GM23338 (cell line): ENCODE measurements at regions not wholly inside any gene's neighbourhood (a gene's known extent, or its start where the extent isn't known, plus 50 kb on each side); places are given as distances from the start of the nearest gene placed in this dataset.

Source experiments
- ATAC-seq: fragments of 200-7000 bp; cut with Tn5 transposase; 3 replicates; pipeline ENCODE4 v1.9.1; 2020
- DNase-seq: peaks from one replicate; pipeline ENCODE4 v3.0.0-alpha.2; 2015; ENCODE audit warnings: low spot score
- H2AFZ ChIP-seq: fragments of 200-600 bp; sonication (generic); 2 replicates; pipeline ENCODE4 v1.8.0; 2016; ENCODE audit warnings: antibody characterized with exemption, mild to moderate bottlenecking, moderate library complexity
- H3F3A ChIP-seq: fragments of 200-600 bp; sonication (generic); replicated peaks from 2 replicates; pipeline ENCODE4 v1.8.0; 2017; ENCODE audit warnings: antibody characterized with exemption, mixed run types, low read depth
- H3K27ac ChIP-seq: fragments of 200-600 bp; sonication (generic); 2 replicates; pipeline ENCODE4 v1.6.1; 2016; ENCODE audit warnings: low read depth
- H3K27me3 ChIP-seq: fragments of 200-600 bp; sonication (generic); 2 replicates; pipeline ENCODE4 v1.8.0; 2016; ENCODE audit warnings: mild to moderate bottlenecking, mixed run types, moderate library complexity; ENCODE audit not compliant: insufficient read depth
- H3K36me3 ChIP-seq: fragments of 200-600 bp; sonication (generic); 2 replicates; pipeline ENCODE4 v1.8.0; 2016; ENCODE audit warnings: mild to moderate bottlenecking; ENCODE audit not compliant: insufficient read depth
- H3K4me1 ChIP-seq: fragments of 200-600 bp; sonication (generic); 2 replicates; pipeline ENCODE4 v1.8.0; 2016; ENCODE audit warnings: mild to moderate bottlenecking, moderate library complexity; ENCODE audit not compliant: insufficient read depth
- H3K4me2 ChIP-seq: fragments of 200-600 bp; sonication (generic); 2 replicates; pipeline ENCODE4 v1.7.1; 2017; ENCODE audit warnings: mixed run types
- H3K4me3 ChIP-seq: fragments of 200-600 bp; sonication (generic); 2 replicates; pipeline ENCODE4 v1.6.1; 2016; ENCODE audit warnings: mixed run types
- H3K79me2 ChIP-seq: fragments of 200-600 bp; sonication (generic); replicated peaks from 2 replicates; pipeline ENCODE4 v1.8.0; 2017; ENCODE audit warnings: mild to moderate bottlenecking; ENCODE audit not compliant: insufficient read depth
- H3K9me2 ChIP-seq: fragments of 200-600 bp; sonication (generic); 2 replicates; pipeline ENCODE4 v1.8.0; 2017; ENCODE audit not compliant: insufficient read depth
- H4K20me1 ChIP-seq: fragments of 200-600 bp; sonication (generic); replicated peaks from 2 replicates; pipeline ENCODE4 v1.8.0; 2017; ENCODE audit warnings: mild to moderate bottlenecking; ENCODE audit not compliant: insufficient read depth
- H3K27ac Mint-ChIP-seq: 2 replicates; pipeline ENCODE4 v1.8.0; 2020; ENCODE audit warnings: inconsistent platforms, mild to moderate bottlenecking, moderate library complexity, mixed read lengths
- H3K27me3 Mint-ChIP-seq: 3 replicates; pipeline ENCODE4 v1.8.0; 2022; ENCODE audit warnings: low read depth, mild to moderate bottlenecking, moderate library complexity, mixed read lengths, inconsistent platforms; ENCODE audit not compliant: insufficient read depth, poor library complexity
- H3K36me3 Mint-ChIP-seq: 3 replicates; pipeline ENCODE4 v1.8.0; 2021; ENCODE audit warnings: low read depth, mild to moderate bottlenecking, inconsistent platforms, moderate library complexity, mixed read lengths
- H3K4me1 Mint-ChIP-seq: 3 replicates; pipeline ENCODE4 v1.8.0; 2020; ENCODE audit warnings: mild to moderate bottlenecking, inconsistent platforms, mixed read lengths
- H3K4me3 Mint-ChIP-seq: 3 replicates; pipeline ENCODE4 v1.8.0; 2021; ENCODE audit warnings: moderate library complexity, mild to moderate bottlenecking, inconsistent platforms, mixed read lengths
- H3K9me3 Mint-ChIP-seq: 3 replicates; pipeline ENCODE4 v1.8.0; 2020; ENCODE audit warnings: moderate library complexity, mild to moderate bottlenecking, inconsistent platforms, mixed read lengths
- CREB1 ChIP-seq: fragments of 250-450 bp; sonication (Bioruptor Pico); IDR thresholded peaks from 2 replicates; pipeline ENCODE4 v1.5.0; 2020; ENCODE audit warnings: low read depth, mild to moderate bottlenecking, moderate library complexity
- EZH2phosphoT487 ChIP-seq: fragments of 200-600 bp; sonication (generic); IDR thresholded peaks from one replicate; pipeline ENCODE4 v1.8.1; 2018; ENCODE audit warnings: antibody characterized with exemption; ENCODE audit not compliant: unreplicated experiment
- JUNB ChIP-seq: IDR thresholded peaks from one replicate; pipeline ENCODE4 v1.6.1; 2016; ENCODE audit warnings: antibody characterized with exemption; ENCODE audit not compliant: unreplicated experiment
- POLR2AphosphoS5 ChIP-seq: IDR thresholded peaks from 2 replicates; pipeline ENCODE4 v1.6.1; 2016; ENCODE audit warnings: antibody characterized with exemption, low read depth
- STAT1 ChIP-seq: IDR thresholded peaks from one replicate; pipeline ENCODE4 v1.6.1; 2016; ENCODE audit warnings: antibody characterized with exemption; ENCODE audit not compliant: unreplicated experiment
- ZNF114 ChIP-seq: fragments of 250-450 bp; sonication (Bioruptor Pico); IDR thresholded peaks from 2 replicates; pipeline ENCODE4 v1.5.0; 2020; ENCODE audit warnings: mild to moderate bottlenecking, moderate library complexity
- ZNF331 ChIP-seq: fragments of 250-450 bp; sonication (Bioruptor Pico); IDR thresholded peaks from 2 replicates; pipeline ENCODE4 v1.5.0; 2020; ENCODE audit warnings: low read depth, mild to moderate bottlenecking, moderate library complexity
- TF ChIP-seq, protein P1 (sequence below): IDR thresholded peaks from 2 replicates; pipeline ENCODE4 v1.6.1; 2016; ENCODE audit warnings: antibody characterized with exemption
- TF ChIP-seq, protein P2 (sequence below): IDR thresholded peaks from one replicate; pipeline ENCODE4 v1.6.1; 2018; ENCODE audit warnings: antibody characterized with exemption; ENCODE audit not compliant: unreplicated experiment

DNA sequence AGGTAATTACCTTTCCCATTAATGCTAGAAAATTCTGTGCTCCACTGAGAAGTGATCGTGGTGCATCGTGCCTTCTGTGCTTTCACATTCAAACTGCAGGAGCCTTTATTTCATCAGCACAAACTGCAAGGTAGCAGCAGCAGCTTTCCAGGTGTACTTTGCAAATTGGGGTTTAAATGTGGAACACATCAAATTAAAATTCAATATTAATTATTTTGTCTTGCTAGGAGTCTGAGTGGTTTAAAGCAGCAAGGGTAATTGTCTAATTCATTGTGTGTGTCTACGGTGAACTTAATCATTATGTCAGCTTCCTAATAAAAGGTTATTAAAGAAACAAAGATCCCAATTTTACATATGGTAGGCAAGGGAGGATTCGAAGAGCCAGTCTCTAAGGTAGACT is 180.8 kb upstream of the ATP5MC3 start:
- Histone ChIP-seq H3K27ac (no peak overlapping the region), H3K9me2 (no peaks in the 10 kb centered on the region), H2AFZ (no peak overlapping the region), H3K4me2 (no peak overlapping the region), H3K36me3 (no peaks in the 10 kb centered on the region), H3K4me1 (no peaks in the 10 kb centered on the region), H3F3A (no peaks in the 10 kb centered on the region), H3K4me3 (no peak overlapping the region), H3K79me2 (no peaks in the 10 kb centered on the region), H4K20me1 (no peaks in the 10 kb centered on the region), H3K27me3 (peaks cover 9% of the 10 kb centered on the region; the same call in 1 of the 2 replicates)
- DNase-seq = no peak
- ATAC-seq = no peak
- H3K36me3 Mint-ChIP-seq = no peaks in the 10 kb centered on the region
- H3K27me3 Mint-ChIP-seq = peaks cover 1% of the 10 kb centered on the region
- no peak overlapping the region for H3K27ac Mint-ChIP-seq
- H3K4me1 Mint-ChIP-seq = peaks cover 3% of the 10 kb centered on the region; the same call in 1 of the 3 replicates
- H3K4me3 Mint-ChIP-seq = no peak overlapping the region
- TF ChIP-seq POLR2AphosphoS5 (no peak), EZH2phosphoT487 (no peak), ZNF331 (CRISPR knock-in tag) (no peak), JUNB (no peak)
- no peaks in the 10 kb centered on the region for H3K9me3 Mint-ChIP-seq

DNA sequence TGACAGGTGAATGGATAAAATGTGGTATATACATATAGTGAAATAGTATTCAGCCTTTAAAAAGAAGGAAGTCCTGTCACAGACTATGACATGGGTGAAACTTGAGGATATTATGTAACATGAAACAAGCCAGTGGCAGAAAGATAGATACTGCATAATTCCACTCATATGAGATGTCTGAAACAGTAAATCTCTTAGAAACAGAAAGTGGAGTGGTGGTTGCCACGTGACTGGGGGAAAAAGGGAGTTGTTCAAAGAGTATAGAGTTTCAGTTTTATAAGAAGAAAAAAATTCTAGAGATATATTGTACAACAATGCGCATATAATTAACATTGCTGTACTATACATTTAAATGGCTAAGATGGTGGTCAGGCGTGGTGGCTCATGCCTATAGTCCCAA is 178.2 kb upstream of the ATP5MC3 start:
- no peak overlapping the region for H3K4me2 ChIP-seq
- Mint-ChIP-seq H3K4me1 (peaks cover 3% of the 10 kb centered on the region; the same call in 1 of the 3 replicates), H3K27me3 (no peaks in the 10 kb centered on the region), H3K9me3 (no peaks in the 10 kb centered on the region), H3K36me3 (no peaks in the 10 kb centered on the region), H3K27ac (no peak overlapping the region), H3K4me3 (no peak overlapping the region)
- H2AFZ ChIP-seq = no peak overlapping the region
- TF ChIP-seq, protein P1, sequence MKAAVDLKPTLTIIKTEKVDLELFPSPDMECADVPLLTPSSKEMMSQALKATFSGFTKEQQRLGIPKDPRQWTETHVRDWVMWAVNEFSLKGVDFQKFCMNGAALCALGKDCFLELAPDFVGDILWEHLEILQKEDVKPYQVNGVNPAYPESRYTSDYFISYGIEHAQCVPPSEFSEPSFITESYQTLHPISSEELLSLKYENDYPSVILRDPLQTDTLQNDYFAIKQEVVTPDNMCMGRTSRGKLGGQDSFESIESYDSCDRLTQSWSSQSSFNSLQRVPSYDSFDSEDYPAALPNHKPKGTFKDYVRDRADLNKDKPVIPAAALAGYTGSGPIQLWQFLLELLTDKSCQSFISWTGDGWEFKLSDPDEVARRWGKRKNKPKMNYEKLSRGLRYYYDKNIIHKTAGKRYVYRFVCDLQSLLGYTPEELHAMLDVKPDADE = no peak
- TF ChIP-seq STAT1 (no peak), JUNB (no peak), CREB1 (CRISPR knock-in tag) (no peak), ZNF331 (CRISPR knock-in tag) (no peak), POLR2AphosphoS5 (no peak), ZNF114 (no peak), EZH2phosphoT487 (no peak)
- TF ChIP-seq, protein P2, sequence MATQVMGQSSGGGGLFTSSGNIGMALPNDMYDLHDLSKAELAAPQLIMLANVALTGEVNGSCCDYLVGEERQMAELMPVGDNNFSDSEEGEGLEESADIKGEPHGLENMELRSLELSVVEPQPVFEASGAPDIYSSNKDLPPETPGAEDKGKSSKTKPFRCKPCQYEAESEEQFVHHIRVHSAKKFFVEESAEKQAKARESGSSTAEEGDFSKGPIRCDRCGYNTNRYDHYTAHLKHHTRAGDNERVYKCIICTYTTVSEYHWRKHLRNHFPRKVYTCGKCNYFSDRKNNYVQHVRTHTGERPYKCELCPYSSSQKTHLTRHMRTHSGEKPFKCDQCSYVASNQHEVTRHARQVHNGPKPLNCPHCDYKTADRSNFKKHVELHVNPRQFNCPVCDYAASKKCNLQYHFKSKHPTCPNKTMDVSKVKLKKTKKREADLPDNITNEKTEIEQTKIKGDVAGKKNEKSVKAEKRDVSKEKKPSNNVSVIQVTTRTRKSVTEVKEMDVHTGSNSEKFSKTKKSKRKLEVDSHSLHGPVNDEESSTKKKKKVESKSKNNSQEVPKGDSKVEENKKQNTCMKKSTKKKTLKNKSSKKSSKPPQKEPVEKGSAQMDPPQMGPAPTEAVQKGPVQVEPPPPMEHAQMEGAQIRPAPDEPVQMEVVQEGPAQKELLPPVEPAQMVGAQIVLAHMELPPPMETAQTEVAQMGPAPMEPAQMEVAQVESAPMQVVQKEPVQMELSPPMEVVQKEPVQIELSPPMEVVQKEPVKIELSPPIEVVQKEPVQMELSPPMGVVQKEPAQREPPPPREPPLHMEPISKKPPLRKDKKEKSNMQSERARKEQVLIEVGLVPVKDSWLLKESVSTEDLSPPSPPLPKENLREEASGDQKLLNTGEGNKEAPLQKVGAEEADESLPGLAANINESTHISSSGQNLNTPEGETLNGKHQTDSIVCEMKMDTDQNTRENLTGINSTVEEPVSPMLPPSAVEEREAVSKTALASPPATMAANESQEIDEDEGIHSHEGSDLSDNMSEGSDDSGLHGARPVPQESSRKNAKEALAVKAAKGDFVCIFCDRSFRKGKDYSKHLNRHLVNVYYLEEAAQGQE = no peak
- H3K4me1 ChIP-seq = no peaks in the 10 kb centered on the region
- no peaks in the 10 kb centered on the region for H3K27me3 ChIP-seq
- no peak overlapping the region for H3K4me3 ChIP-seq
- ATAC-seq = no peak
- H3K27ac ChIP-seq = no peak overlapping the region
- no peaks in the 10 kb centered on the region for H3K79me2 ChIP-seq
- no peak for DNase-seq
- no peaks in the 10 kb centered on the region for H4K20me1 ChIP-seq
- H3F3A ChIP-seq = no peaks in the 10 kb centered on the region
- H3K36me3 ChIP-seq = no peaks in the 10 kb centered on the region
- H3K9me2 ChIP-seq = no peaks in the 10 kb centered on the region
